Stimulated activated CD8-positive, alpha-beta memory T cell treated with anti-CD3 and anti-CD28 coated beads, Interleukin-7, amount 100 ng/mL, for 24 hours (primary cell): ENCODE measurements at regions not wholly inside any gene's neighbourhood (a gene's known extent, or its start where the extent isn't known, plus 50 kb on each side); places are given as distances from the start of the nearest gene placed in this dataset.

Experiments used
- DNase-seq: peaks from one replicate; pipeline ENCODE4 v3.0.0-alpha.2; 2020; ENCODE audit warnings: low read depth

DNA sequence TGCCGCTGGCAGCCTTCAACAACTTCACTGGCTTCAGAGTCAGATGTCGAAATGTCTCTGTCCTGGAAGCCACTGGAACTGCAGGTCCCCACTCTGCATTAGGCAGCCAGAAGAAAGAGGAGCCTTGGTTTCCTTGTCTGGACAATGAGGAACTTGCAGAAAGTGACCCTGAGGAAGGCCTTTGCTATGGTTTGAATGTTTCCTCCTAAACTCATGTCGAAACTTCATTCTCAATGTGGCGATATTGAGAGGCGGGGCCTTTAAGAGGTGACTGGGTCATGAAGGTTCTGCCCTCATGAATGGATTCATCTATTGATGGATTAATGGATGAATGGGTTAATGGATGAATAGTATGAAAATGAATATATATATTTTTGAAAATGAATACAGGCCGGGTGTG, 61.6 kb upstream of the GPR26 start:
- no peak for DNase-seq

- DNase-seq, result no peak
Measured at GRCh38 chr10:123606006-123606405, 60.1 kb upstream of the GPR26 start.

- DNase-seq, result no peak
Measured at GRCh38 chr10:123606955-123607354, 59.2 kb upstream of the GPR26 start.

- no peak for DNase-seq
Measured at GRCh38 chr10:123607386-123607785, 58.8 kb upstream of the GPR26 start.

- DNase-seq, result no peak
Measured at GRCh38 chr10:123608047-123608446, 58.1 kb upstream of the GPR26 start.

DNA sequence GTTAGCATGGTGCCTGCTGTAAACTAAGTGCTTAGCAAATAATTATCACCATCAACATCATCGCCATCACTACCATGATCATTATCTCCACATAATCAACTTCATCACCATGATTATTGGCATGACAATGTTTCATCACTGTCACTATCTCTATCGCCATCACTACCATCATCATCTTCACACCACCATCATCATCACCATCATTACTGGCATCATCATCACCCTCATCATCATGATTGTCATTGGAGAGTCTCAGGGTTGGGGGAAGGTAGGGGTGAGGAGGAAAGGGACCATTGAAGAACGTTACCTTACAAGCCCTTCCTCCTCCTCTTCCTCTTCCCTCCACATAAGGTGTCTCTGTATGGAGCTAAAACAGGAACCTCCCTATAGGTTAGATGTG, 54.9 kb upstream of the GPR26 start:
- DNase-seq, result no peak

- no peak for DNase-seq
Measured at GRCh38 chr10:123611876-123612275, 54.3 kb upstream of the GPR26 start.

DNA sequence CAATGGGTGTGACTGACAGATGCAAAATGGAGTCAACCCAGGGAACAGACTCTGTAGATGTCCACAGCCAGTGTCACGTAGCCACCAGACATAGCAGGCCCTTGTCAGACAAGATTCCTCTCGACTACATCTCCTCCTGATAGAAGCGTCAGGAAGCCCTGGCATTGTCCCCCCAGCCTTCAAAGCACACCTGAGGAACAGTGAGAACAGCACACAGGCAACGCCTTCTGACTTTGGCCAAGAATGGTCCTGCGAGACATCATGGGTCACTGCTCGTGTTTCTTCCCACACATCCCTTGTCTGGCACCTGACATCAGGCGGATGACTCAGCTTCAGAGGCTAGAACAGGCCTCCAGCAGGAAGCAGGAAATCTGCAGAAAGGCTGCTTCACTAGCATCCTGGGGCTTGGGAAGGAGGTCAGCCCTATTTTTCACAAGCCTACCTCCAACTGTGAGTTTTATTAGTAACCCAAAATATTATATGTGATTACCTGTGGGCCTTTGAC, 52.8 kb upstream of the GPR26 start:
- no peak for DNase-seq

GRCh38 chr10:123614888-123615287, 51.3 kb upstream of the GPR26 start:
- DNase-seq, result peak; percentile 5
